HCT116 (cell line): ENCODE measurements at regions not wholly inside any gene's neighbourhood (a gene's known extent, or its start where the extent isn't known, plus 50 kb on each side); places are given as distances from the start of the nearest gene placed in this dataset.
"Not testable (repeated sequence)": the region's sequence is repeated elsewhere in the genome, so short reads cannot be mapped to it uniquely, and the experiment has no call there.

Source experiments
- ATAC-seq: fragments of 200-7000 bp; cut with Tn5 transposase; 2 replicates; pipeline ENCODE4 v1.9.1; 2020; ENCODE audit warnings: mild to moderate bottlenecking, moderate library complexity
- BruUV-seq: library from RNA; stranded (reverse); fragments of 400-500 nt; replicated peaks from 2 replicates; lab custom pipeline; 2021; lab: Mats Ljungman, UMichigan
- CTCF ChIA-PET: fragments of 300-600 bp; sonication (Branson Sonifier 250); formaldehyde crosslinking; loops from one replicate; lab custom pipeline; 2021; ENCODE audit warnings: antibody characterized with exemption; lab: Charles Lee
- POLR2A ChIA-PET: fragments of 300-600, 350-600 bp; sonication (Branson Sonifier 250); formaldehyde crosslinking; loops from one replicate; lab custom pipeline; 2021; ENCODE audit warnings: antibody characterized with exemption; lab: Charles Lee
- RAD21 ChIA-PET, 2 experiments: fragments of 300-600 bp; sonication (Branson Sonifier 250); formaldehyde crosslinking; loops; one replicate each; lab custom pipeline; 2023; ENCODE audit warnings: low total read pairs in 2 of 2; ENCODE audit not compliant: uncharacterized antibody in 2 of 2, unreplicated experiment in 2 of 2, low non-redundant PET in 1 of 2; lab: Charles Lee
- DNase-seq: peaks from one replicate; pipeline ENCODE4 v3.0.0-alpha.2; 2010; ENCODE audit warnings: low read depth, low spot score
- H2AFZ ChIP-seq: fragments of 200-600 bp; shearing (Covaris generic), sonication (generic); 2 replicates; pipeline ENCODE4 v1.6.1; 2017; ENCODE audit warnings: low read depth, mixed run types, mixed read lengths, antibody characterized with exemption, low read length; ENCODE audit not compliant: poor library complexity, severe bottlenecking
- H3K27ac ChIP-seq: 2 replicates; pipeline ENCODE4 v1.5.1; 2012; ENCODE audit warnings: low read depth, low read length
- H3K27me3 ChIP-seq: fragments of 200-600 bp; sonication (generic); 2 replicates; pipeline ENCODE4 v1.6.1; 2016; ENCODE audit warnings: mixed run types, low read length, mixed read lengths; ENCODE audit not compliant: insufficient read depth
- H3K36me3 ChIP-seq, 2 experiments: fragments of 200-500 bp in 1 of 2; fragments of 200-600 bp in 1 of 2; sonication (Bioruptor generic) in 1 of 2; sonication (generic) in 1 of 2; 2 replicates each; pipeline versions ENCODE4 v1.5.1 to v1.6.1; 2014 to 2016; ENCODE audit warnings: low read length in 2 of 2, inconsistent platforms in 1 of 2, mixed read lengths in 1 of 2, mixed run types in 1 of 2; ENCODE audit not compliant: insufficient read depth in 2 of 2, control insufficient read depth in 1 of 2
- H3K4me1 ChIP-seq, 2 experiments: fragments of 200-600 bp in 1 of 2; sonication (generic) in 1 of 2; 2 replicates each; pipeline versions ENCODE4 v1.5.1 to v1.6.1; 2012 to 2017; ENCODE audit warnings: low read length in 2 of 2, inconsistent platforms in 1 of 2, mild to moderate bottlenecking in 1 of 2, mixed read lengths in 1 of 2, mixed run types in 1 of 2, moderate library complexity in 1 of 2; ENCODE audit not compliant: insufficient read depth in 2 of 2, control insufficient read depth in 1 of 2
- H3K4me2 ChIP-seq: fragments of 200-600 bp; sonication (generic); 2 replicates; pipeline ENCODE4 v1.6.1; 2017; ENCODE audit warnings: mixed run types, low read length, mixed read lengths
- H3K4me3 ChIP-seq, 2 experiments: fragments of 200-600 bp in 1 of 2; sonication (generic) in 1 of 2; replicated peaks in 1 of 2; 2 replicates each; pipeline ENCODE4 v1.5.1; 2011 to 2016; ENCODE audit warnings: low read length in 2 of 2, control low read depth in 1 of 2, low read depth in 1 of 2, mild to moderate bottlenecking in 1 of 2, mixed read lengths in 1 of 2, mixed run types in 1 of 2
- H3K79me2 ChIP-seq: fragments of 200-600 bp; sonication (generic); 2 replicates; pipeline ENCODE4 v1.6.1; 2017; ENCODE audit warnings: mild to moderate bottlenecking, mixed run types, low read length, moderate library complexity, mixed read lengths; ENCODE audit not compliant: insufficient read depth
- H3K9ac ChIP-seq: fragments of 200-600 bp; sonication (generic); 2 replicates; pipeline ENCODE4 v1.6.1; 2016; ENCODE audit warnings: low read length, mixed read lengths
- H3K9me2 ChIP-seq: fragments of 200-600 bp; sonication (generic), shearing (Covaris generic); 2 replicates; pipeline ENCODE4 v1.6.1; 2017; ENCODE audit warnings: mixed run types, mild to moderate bottlenecking, moderate library complexity; ENCODE audit not compliant: insufficient read depth
- H3K9me3 ChIP-seq, 2 experiments: fragments of 200-500 bp in 1 of 2; fragments of 200-600 bp in 1 of 2; sonication (Bioruptor generic) in 1 of 2; sonication (generic) in 1 of 2; 2 replicates each; pipeline ENCODE4 v1.6.1; 2014 to 2017; ENCODE audit warnings: low read length in 2 of 2, mixed read lengths in 2 of 2, inconsistent platforms in 1 of 2, low read depth in 1 of 2, mild to moderate bottlenecking in 1 of 2, mixed run types in 1 of 2, moderate library complexity in 1 of 2; ENCODE audit not compliant: control insufficient read depth in 1 of 2, insufficient read depth in 1 of 2
- H4K20me1 ChIP-seq: fragments of 200-600 bp; sonication (generic), shearing (Covaris generic); 2 replicates; pipeline ENCODE4 v1.6.1; 2017; ENCODE audit warnings: mixed run types, mild to moderate bottlenecking, moderate library complexity; ENCODE audit not compliant: insufficient read depth
- CBX3 ChIP-seq: IDR thresholded peaks from 2 replicates; pipeline ENCODE4 v1.6.1; 2012; ENCODE audit warnings: low read depth
- ELF1 ChIP-seq: IDR thresholded peaks from 2 replicates; pipeline ENCODE4 v1.6.1; 2012; ENCODE audit warnings: low read depth, borderline replicate concordance
- EZH2phosphoT487 ChIP-seq: fragments of 200-600 bp; IDR thresholded peaks from 2 replicates; pipeline ENCODE4 v1.6.1; 2018; ENCODE audit warnings: antibody characterized with exemption, borderline replicate concordance
- RAD21 ChIP-seq: IDR thresholded peaks from 2 replicates; pipeline ENCODE4 v1.6.1; 2012; ENCODE audit warnings: low read depth, mild to moderate bottlenecking
- SIN3A ChIP-seq: IDR thresholded peaks from 2 replicates; pipeline ENCODE4 v1.6.1; 2012; ENCODE audit warnings: low read depth
- SRF ChIP-seq: IDR thresholded peaks from 2 replicates; pipeline ENCODE4 v1.6.1; 2012; ENCODE audit warnings: low read depth
- intact Hi-C: fragments of 100-400 bp; cut with micrococcal nuclease; formaldehyde crosslinking; loops from 2 replicates; pipeline ENCODE4 v1.10.0; 2022
- TF ChIP-seq, protein P1 (sequence below): IDR thresholded peaks from 2 replicates; pipeline ENCODE4 v1.6.1; 2012
- TF ChIP-seq, protein P2 (sequence below): IDR thresholded peaks from 2 replicates; pipeline ENCODE4 v1.6.1; 2012
- TF ChIP-seq, protein P3 (sequence below): IDR thresholded peaks from 2 replicates; pipeline ENCODE4 v1.6.1; 2011; ENCODE audit warnings: mild to moderate bottlenecking, low read length, moderate library complexity; ENCODE audit not compliant: insufficient replicate concordance; ENCODE audit errors: extremely low read depth

DNA sequence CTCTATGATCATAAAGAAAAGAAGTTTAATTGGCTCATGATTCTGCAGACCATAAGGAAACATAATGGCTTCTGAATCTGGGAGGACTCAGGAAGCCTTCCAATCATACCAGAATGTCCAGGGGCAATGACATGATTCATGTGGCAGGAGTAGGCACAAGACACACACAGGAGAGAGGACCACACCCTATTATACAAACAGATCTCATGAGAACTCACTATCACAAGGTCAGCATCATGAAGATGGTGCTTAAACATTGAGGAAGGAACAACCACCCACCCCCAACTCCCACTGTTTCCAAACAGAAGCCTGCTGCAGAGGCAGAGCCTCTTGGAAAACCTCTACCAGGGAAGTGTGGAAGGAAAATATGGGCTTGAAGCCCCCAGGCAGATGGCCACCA lies 267.4 kb downstream of the POTED start:
- ATAC-seq, H3K36me3 ChIP-seq, H3K27me3 ChIP-seq, POLR2A ChIA-PET, H3K4me3 ChIP-seq, H3K9ac ChIP-seq, H3K4me2 ChIP-seq, H2AFZ ChIP-seq, RAD21 ChIA-PET, CTCF ChIA-PET, H3K9me2 ChIP-seq, H4K20me1 ChIP-seq, H3K9me3 ChIP-seq, H3K27ac ChIP-seq, BruUV-seq, DNase-seq, H3K4me1 ChIP-seq, intact Hi-C loops, H3K79me2 ChIP-seq: not testable (repeated sequence)

DNA sequence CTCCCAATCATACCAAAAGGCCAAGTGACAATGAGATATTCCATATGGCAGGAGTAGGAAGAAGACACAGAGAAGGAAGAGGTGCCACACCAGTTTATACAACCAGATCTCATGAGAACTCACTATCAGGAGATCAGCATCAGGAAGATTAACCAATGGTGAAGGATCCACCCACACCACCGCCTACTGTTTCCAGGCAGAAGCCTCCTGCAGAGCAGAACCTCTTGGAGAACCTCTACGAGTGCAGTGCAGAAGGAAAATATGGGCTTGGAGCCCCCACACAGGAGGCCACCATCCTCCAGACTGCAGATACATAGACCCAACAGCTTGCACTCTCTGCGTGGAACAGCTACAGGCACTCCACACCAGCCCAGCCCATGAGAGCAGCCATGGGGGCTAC lies 264.4 kb downstream of the POTED start:
- RAD21 ChIA-PET, ATAC-seq, DNase-seq, H3K27me3 ChIP-seq, intact Hi-C loops, H3K4me2 ChIP-seq, H3K4me3 ChIP-seq, H2AFZ ChIP-seq, H4K20me1 ChIP-seq, POLR2A ChIA-PET, H3K9me2 ChIP-seq, BruUV-seq, H3K36me3 ChIP-seq, H3K9ac ChIP-seq, H3K4me1 ChIP-seq, H3K27ac ChIP-seq, H3K79me2 ChIP-seq, CTCF ChIA-PET, H3K9me3 ChIP-seq: not testable (repeated sequence)

DNA sequence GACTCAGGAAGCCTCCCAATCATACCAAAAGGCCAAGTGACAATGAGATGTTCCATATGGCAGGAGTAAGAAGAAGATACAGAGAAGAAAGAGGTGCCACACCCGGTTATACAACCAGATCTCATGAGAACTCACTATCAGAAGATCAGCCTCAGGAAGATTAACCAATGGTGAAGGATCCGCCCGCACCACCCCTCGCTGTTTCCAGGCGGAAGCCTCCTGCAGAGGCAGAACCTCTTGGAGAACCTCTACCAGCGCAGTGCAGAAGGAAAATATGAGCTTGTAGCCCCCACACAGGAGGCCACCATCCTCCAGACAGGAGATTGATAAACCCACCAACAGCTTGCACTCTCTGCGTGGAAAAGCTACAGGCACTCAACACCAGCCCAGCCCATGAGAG lies 245.1 kb downstream of the POTED start:
- Histone ChIP-seq H2AFZ (no peak overlapping the region), H3K4me3 (no peak overlapping the region), H3K4me2 (no peak overlapping the region), H3K4me1 (no peaks in the 10 kb centered on the region), H3K9me3 (peaks cover 0 to 4% of the 10 kb centered on the region in 2 experiments; a peak in 1 of 4 replicates), H4K20me1 (no peaks in the 10 kb centered on the region), H3K79me2 (no peaks in the 10 kb centered on the region), H3K9ac (no peak overlapping the region), H3K36me3 (no peaks in the 10 kb centered on the region), H3K27me3 (no peaks in the 10 kb centered on the region), H3K27ac (no peak overlapping the region), H3K9me2 (no peaks in the 10 kb centered on the region)
- no TSS peak for BruUV-seq
- ATAC-seq (no peak), DNase-seq (no peak)
- ChIA-PET RAD21 (no interaction called here), POLR2A (no interaction called here), CTCF (no interaction called here)
- intact Hi-C loops: no loop called here
- TF ChIP-seq ELF1 (no peak), CBX3 (no peak), SRF (no peak), EZH2phosphoT487 (no peak), SIN3A (no peak), RAD21 (no peak)
- TF ChIP-seq, protein P1, sequence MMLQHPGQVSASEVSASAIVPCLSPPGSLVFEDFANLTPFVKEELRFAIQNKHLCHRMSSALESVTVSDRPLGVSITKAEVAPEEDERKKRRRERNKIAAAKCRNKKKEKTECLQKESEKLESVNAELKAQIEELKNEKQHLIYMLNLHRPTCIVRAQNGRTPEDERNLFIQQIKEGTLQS: no peak
- TF ChIP-seq, protein P2, sequence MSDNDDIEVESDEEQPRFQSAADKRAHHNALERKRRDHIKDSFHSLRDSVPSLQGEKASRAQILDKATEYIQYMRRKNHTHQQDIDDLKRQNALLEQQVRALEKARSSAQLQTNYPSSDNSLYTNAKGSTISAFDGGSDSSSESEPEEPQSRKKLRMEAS: no peak
- TF ChIP-seq, protein P3, sequence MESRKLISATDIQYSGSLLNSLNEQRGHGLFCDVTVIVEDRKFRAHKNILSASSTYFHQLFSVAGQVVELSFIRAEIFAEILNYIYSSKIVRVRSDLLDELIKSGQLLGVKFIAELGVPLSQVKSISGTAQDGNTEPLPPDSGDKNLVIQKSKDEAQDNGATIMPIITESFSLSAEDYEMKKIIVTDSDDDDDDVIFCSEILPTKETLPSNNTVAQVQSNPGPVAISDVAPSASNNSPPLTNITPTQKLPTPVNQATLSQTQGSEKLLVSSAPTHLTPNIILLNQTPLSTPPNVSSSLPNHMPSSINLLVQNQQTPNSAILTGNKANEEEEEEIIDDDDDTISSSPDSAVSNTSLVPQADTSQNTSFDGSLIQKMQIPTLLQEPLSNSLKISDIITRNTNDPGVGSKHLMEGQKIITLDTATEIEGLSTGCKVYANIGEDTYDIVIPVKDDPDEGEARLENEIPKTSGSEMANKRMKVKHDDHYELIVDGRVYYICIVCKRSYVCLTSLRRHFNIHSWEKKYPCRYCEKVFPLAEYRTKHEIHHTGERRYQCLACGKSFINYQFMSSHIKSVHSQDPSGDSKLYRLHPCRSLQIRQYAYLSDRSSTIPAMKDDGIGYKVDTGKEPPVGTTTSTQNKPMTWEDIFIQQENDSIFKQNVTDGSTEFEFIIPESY: no peak
